ENCODE measurements at regions not wholly inside any gene's neighbourhood (a gene's known extent, or its start where the extent isn't known, plus 50 kb on each side); places are given as distances from the start of the nearest gene placed in this dataset.
A peak's percentile ranks its signal among the peaks of the same experiment; 100 is the strongest.

GRCh38 chr9:16099732-16100536 lies 547.1 kb downstream of the CCDC171 start:
- no peak for DNase-seq

DNA sequence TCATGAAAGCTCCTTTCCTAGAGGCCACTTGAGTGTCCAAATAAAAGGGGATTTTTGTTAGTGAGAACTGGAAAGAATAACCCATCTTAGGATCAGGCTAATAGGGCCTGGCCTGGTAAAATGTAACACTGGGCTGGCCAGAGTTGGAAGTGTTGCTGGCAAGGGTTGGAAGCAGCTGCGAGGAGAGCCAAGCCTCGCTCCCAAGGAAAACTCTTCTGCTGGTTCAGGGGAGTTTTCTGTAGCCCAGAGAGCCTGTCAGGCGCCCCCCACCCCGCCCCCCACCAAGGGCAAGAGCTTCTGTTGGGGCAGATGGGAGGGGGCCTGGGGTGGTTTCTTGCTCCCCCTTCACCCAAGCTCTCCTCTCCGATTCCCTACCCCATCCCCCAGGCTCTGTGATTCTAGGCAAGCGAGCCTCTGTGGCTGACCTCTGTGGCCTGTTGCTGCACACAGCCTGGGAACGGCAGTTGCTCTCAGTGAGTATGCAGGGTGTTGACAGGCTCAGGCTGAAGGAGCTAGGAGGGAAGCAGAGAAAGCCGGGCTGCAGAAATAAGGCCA lies 547.8 kb downstream of the CCDC171 start:
- DNase-seq = no peak

GRCh38 chr9:16102154-16102553 lies 549.3 kb downstream of the CCDC171 start:
- no peak for DNase-seq

GRCh38 chr9:16103620-16104397 lies 551.0 kb downstream of the CCDC171 start:
- DNase-seq = no peak

- no peak for DNase-seq
Measured at GRCh38 chr9:16105168-16106020, 552.6 kb downstream of the CCDC171 start.

DNA sequence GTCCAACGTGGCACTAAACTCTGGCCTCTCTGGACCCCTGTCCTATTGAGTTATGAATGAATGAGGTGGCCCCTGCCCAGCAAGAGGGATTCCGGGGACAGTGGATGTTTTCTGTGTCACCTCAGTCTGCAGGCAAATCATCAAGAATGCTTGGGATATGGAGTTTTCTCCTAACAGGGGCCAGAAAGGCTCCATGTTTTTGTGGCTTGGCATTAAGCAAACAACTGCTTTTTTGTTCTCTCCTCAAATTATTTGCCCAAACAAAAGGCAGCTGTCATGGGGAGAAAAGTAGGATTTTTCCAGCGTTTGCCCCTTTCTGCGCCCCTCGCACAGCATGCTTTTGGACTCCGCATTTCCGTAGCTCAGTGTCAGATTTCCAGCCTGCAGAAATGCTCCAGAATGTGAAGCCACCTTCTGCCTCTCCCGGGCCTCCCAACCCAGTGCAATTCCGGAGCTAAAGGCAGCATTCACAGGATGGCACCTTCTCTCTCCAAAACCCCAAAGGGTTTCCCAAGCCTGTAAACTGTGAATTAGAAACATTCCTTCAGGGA lies 553.3 kb downstream of the CCDC171 start:
- no peak for DNase-seq

DNA sequence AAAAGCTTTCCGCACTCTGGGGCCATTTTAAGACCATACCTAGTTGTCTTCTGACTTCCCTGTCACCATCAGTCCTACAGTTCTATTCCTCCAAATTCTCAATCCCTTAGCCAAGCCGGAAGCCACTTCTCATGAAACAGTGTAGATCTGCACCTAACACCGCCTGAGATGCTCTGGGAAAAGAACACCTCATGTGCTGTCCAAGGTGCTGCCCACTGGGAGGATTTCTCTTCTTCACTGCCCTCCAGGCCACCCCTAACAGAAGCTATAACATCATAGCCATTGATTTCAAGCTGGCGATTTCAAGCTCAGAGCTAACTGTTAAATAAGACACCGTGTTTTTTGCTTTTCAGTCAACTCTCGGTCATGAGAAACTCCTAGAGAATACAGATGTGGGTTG lies 559.3 kb downstream of the CCDC171 start:
- no peak for DNase-seq

DNA sequence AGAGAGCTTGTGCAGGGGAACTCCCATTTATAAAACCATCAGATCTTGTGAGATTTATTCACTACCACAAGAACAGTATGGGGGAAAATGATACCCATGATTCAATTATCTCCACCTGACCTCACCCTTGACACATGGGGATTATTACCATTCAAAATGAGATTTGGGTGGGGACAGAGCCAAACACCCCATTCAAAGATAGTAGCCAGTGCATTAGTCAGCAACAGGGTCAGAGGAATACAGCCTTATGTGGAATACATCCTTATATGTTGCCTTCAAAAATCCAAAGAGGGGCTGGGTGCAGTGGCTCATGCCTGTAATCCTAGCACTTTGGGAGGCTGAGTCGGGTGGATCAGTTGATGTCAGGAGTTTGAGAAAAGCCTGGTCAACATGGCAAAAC lies 563.2 kb downstream of the CCDC171 start:
- DNase-seq = no peak

GRCh38 chr9:16118043-16118442 lies 565.2 kb downstream of the CCDC171 start:
- no peak for DNase-seq

DNA sequence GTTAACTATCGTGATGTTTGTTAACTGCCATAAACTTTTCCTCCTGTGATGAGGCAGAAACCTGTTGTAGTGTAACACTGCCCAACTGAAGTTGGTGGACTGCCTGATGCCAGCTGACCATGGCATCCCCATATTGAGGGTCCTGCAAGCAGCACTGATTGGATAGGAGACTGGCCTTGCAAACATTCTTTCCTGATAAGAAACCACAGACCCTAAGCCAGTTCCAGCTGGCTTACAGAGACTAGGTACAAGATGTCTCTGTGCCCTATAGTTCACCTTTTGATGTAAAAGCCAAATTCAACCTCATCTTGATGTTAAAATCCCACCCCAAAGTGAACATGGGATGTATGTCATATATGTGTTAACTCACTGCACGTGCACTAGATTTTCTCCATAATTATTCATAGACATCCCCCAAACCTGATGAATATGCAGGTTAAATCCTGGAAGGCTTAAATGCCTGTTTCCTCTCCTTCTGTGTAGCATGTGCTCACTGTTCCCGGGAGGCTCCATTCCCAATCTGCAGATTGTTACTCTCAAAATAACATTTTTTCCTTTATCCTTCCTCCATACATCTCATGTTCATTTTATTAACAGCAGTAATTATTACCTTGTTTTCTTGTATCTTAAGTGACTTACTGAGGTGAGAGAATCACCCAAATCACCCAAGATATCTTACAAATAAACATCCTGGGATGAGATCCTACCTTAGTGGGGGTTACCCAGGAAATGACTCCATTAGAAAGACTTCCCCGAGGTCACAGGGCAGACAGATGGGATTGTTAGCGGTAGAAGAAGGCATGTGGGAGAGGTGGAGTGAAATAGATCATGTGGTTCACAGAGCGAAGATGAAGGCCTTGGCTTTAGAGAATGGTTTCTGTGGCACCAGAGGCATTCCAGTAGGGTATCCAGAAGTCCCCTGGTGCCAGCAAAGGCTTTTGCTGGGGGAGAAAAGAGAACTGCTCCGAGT lies 566.7 kb downstream of the CCDC171 start:
- no peak for DNase-seq

- DNase-seq = no peak
Measured at GRCh38 chr9:16120231-16120641, 567.4 kb downstream of the CCDC171 start.

GRCh38 chr9:16120727-16121126 lies 567.9 kb downstream of the CCDC171 start:
- DNase-seq = no peak

DNA sequence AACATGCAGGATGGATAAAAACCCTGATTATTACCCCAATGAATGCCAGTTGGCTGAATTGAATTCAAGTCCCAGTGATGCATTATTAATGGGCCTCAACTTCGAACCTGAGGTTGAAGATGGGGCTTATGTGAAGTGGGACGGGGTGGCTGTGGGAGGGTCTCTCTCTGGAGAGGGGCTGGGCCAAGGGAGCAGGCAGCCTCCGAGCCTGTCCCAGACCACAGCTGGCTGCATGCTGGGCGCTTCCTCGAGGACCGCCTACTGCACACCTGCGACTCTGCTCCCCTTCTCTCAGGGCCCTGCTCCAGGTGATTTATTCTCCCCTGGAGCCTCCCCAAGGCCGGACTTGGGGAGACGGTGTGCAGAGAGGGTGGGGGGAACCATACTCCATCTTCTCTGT lies 568.3 kb downstream of the CCDC171 start:
- no peak for DNase-seq

- no peak for DNase-seq
Measured at GRCh38 chr9:16121601-16122286, 568.9 kb downstream of the CCDC171 start.

DNA sequence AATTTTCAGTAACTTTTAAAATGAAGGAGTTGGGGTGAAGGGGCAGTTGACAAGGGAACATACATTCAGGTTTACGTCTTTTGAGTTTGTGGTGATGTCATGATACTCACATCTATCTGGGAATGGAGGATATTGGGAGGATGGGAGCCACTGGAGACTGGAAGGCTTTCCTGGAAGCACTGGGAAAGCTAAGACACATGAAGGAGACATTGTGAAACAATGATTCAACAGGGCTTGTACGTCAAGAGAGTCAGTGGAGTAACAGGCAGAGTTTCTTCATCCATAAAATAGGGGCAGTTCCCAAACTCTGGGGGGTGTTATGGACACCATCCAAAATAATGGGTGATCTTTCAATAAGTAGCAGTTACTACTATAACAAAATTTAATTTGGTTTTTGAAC lies 572.8 kb downstream of the CCDC171 start:
- DNase-seq = no peak

DNA sequence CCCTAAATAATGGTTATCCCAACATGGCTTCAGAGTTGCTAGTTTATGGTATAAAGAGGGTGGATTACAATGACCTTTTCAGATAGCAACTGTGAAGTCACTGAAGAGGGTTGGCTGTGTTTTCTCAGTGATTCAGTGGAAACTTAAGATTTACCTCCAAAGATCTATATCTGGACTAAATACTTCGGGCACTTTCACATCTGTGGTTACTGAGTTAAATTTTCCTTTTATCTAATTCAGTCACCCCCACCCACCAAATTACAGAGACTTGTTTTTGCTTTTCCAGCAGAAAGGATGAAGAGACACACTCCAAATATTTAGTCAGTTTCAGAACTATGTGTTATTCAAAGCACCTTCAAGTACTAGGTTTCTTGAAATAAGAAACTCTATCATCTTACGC lies 573.2 kb downstream of the CCDC171 start:
- DNase-seq = no peak

GRCh38 chr9:16128003-16128402 lies 575.2 kb downstream of the CCDC171 start:
- no peak for DNase-seq

DNA sequence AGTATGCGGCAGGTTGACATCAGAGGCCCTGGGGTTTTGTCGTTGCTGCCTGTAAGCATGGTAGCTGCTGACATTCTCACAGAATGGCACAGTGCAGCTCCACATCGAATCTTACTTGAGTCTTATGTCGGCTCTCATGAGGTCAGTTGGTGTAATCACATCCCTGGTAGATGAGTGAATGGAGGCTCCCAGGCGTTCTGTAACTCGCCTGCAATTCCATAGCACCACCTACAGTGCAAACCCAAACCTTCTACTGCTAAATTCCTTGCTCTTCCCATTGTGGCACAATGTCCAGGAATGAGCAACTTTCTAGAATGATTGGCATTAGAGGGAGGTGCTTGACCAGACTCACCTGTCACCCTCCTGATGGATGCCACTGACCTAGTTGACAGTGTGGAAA lies 578.4 kb downstream of the CCDC171 start:
- no peak for DNase-seq

- DNase-seq = no peak
Measured at GRCh38 chr9:16132513-16132912, 579.7 kb downstream of the CCDC171 start.

DNA sequence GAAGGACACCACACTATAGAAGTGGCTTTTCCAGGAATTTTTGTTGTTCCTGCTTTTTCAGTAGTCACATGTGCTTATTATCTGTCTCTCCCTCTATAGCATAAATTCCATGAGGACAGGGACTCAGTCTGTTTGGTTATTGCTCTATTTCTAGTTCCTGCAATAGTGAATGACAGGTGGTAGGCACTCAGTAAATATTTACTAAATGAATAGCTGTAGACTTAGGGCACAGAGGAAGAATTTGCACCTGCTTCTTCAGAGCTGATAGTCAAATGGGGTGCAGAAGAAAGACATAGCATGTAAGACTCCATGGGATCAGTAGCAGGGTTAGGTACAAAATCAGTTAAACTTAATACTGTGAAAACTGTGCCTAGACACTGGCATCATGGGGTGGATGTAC lies 580.2 kb downstream of the CCDC171 start:
- DNase-seq = peak; percentile 69

All from DMS153 (cell line).